NCI-H446 (cell line): ENCODE measurements at regions not wholly inside any gene's neighbourhood (a gene's known extent, or its start where the extent isn't known, plus 50 kb on each side); places are given as distances from the start of the nearest gene placed in this dataset.
A peak's percentile ranks its signal among the peaks of the same experiment; 100 is the strongest.

Experiments used
- DNase-seq, 2 experiments: peaks; one replicate each; lab custom pipeline; 2025; lab: John Stamatoyannopoulos, UW

DNA sequence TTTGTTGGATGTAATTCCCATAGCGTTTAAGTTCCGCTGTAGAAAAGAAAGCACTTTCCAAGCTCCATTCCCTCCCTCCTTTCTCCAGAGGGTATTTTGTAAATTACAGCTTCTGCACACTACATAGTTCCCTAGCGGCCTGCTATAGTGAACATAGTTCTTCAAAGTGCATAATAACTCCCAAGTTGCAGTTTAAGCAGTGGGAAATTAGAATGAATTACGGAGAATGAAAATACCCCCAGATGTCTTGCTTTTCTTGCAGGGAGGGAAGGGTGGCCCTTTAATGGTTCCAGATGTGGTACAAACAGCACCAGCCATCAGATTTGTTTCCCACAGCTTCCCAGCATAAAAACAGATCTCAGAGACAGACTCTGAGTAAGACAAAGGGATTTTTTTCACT, 893.9 kb downstream of the SUCLG1 start:
- DNase-seq = no peak

DNA sequence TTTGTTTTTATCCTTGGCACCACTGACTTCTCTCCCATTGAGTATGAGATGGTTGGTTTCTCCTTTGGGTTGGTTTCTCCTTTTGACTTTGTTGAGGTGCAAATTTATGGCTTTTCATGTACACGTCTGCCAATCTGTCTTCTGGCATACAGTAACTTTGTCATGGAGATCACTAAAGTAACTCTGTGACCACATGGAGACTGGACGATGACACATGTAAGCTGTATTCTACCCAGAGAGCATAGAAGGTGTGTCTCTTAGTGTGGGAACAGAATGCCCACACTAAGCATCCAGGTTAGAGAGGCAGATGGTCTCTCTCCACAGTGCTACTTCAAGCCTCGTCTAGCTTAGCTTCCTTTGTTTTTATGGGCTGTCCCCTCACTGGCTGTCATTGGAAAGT, 897.5 kb downstream of the SUCLG1 start:
- no peak for DNase-seq

DNA sequence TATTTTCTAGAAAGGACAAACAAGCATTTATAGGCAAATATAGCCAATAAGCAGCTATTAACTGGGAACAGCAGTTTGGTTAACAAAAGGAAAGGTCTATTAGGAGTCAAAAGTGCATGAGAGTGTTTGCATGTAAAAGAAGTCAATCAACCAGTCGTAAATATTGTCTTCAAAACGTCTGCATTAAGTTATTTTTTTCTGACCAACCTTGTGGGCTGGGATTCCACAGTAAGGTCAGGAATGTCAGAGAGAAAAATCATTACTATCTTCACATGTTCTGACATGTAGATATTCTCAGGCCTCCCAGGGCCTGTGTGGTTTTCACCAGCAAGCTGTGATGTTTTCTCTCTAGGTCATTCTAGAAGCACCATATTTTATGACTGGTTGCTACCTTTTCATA, 922.5 kb downstream of the SUCLG1 start:
- no peak for DNase-seq

DNA sequence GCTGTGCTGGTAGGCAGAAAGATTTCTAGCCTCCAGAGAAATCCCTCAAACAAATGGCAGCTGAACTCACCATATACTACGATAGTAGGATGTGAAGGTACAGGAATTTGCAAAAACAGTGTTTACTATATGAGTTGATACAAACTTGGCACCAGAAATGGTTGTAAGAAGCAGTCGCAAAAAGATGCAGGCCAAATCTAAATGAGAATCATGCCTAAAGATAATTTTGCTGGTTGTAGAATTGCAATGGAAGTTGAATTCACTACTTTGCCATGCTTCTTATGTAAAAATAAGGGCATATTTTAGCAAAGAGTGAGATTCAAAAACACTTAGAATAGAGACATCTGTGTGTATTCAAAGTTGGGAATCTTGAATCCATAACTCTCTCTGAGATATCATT, 924.7 kb downstream of the SUCLG1 start:
- no peak for DNase-seq

DNA sequence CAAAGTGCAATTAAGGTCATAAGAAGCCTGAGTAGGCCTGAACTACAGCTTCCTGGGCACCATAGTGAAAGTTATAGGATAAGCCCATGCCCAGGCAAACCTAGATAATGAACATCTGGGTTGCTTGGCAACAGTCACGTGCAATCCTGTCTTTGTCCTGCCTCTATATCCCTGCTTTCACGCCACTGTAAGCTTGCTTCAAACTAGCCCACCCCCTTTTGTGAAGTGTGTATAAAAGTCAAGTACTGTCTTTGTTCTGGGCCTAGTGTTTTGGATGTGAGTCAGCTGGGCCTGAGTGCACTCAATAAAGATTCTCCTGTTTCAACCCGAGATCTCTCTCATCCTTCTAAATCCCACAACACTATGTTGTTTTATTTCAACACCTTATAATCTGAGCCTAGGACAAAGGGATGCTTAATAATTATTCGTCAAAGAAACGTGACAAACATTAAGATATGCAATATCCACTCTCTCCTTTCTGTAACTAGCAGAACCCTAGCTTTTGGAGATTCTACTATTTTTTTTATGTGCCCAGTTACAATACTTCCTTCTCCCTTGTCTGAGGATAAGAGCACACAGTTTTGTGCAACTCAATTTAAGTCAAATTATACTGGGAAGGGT, 927.8 kb downstream of the SUCLG1 start:
- no peak for DNase-seq

DNA sequence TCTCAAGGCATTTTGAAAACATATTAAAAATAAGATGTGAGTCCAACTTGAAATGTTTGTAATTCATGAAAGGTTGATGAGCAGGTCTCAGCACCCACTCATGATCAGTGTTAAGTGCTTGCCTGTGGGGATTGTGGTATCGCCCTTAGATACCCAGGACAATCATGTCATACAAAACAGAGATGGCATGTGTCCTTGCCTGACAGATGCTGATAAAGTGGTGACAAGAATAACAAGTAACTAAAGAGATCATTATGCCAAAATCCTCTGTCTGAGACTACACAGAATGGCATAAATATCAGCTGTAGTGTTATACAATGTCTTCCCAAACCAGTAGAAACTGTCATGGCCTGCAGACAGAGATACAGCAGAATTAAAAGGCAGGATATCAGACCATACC, 930.3 kb downstream of the SUCLG1 start:
- DNase-seq = no peak

DNA sequence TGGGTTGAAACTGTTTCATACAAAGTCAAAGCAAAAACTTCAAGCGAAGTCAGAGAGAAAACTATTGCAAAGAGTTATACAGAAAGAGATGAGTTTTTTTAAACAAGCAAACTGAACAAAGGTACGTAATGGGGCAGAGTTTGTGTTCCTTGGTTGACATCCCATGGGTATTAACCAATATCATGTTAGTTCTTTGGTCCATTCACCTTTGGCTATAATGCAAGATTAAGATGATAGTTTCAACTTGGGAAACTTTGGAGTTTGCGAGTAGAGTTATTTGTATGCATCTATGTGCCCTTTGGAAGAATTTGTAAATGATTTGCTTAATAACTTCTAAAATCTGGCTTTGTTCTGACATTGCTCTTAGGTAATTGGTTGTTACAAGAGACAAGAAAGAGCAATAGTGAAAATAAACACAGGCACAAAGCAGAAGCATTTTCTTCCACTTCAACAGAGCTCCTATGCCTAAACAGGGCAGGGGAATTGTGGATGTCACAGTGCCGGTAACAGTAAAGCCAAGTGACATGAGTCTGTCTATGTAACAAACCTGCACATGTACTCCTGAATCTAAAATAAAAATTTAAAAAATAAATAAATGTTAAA, 936.1 kb downstream of the SUCLG1 start:
- no peak for DNase-seq

DNA sequence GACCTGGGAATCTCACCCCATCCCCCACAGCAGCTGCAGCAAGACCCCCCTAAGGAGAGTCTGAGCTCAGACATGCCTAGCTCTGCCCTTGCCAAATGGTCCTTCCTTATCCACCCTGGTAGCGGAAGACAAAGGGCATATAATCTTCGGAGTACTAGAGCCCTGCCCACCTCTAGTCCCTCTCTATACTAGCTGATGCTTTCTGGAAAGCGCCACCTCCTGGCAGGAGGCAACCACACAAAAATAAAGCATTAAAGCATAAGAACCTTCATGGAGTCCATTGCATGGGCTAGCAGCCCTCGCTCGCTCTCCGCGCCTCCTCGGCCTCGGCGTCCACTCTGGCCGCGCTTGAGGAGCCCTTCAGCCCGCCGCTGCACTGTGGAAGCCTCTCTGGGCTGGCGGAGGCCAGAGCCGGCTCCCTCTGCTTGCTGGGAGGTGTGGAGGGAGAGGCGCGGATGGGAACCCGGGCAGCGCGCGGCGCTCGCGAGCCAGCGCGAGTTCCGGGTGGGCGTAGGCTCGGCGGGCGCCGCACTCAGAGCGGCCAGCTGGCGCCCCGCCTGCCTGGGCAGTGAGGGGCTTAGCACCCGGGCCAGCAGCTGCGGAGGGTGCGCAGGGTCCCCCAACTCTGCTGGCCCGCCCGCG, 941.2 kb downstream of the SUCLG1 start:
- no peak for DNase-seq

DNA sequence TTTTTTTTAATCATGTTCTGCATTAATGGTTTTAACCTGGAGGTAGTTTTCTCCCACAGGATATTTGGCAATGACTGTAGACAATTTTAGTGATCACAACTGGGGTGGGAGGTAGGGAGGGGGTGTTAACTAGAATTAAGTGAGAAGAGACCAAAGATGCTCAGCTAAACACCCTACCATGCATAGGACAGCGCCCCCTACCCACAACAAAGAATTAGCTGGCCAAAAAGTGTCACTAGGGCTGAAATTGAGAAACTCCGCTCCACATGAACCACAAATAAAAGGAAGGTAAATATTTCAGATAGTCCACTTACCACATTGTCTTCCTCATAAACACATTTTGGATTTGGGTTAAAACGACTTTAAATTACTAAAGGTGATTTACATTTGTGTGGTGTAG, 942.6 kb downstream of the SUCLG1 start:
- DNase-seq = no peak

DNA sequence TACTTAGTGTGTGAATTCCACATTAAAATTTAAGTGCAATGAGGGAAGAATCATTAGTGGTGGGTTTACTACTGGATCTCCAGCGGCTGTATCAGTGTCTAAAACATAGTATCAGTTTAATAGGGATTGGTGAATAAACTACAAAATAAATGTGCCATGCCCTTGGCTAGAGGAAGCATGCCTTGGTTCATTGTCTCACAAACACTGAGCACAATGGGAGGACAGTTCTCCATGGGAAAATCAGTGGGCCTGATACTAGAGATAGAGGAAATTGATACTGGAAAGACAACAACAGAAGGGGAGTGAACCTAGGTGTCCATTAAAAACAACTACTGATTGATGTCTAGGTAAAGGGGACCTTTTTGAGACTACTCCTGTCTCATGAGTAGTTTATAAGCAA, 971.6 kb downstream of the SUCLG1 start:
- no peak for DNase-seq

DNA sequence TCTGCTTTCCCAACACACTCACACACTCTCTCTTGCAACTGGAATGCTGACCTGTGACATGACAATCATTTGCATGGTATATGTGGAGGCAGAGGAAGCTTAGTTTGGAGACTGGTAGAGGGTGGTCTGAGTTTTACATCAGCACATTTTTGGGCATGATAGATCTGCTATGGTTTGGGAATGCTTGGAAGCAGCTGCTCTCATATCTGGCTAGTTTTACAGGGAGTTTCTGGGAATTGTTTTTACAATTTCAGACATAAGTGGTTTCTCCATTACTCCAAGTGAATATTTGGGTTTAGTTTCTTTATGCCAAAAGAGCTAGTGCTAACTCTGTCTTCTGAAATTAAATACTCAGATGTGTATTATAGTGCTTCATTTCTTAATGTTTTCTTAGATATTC, 977.6 kb downstream of the SUCLG1 start:
- DNase-seq = no peak

DNA sequence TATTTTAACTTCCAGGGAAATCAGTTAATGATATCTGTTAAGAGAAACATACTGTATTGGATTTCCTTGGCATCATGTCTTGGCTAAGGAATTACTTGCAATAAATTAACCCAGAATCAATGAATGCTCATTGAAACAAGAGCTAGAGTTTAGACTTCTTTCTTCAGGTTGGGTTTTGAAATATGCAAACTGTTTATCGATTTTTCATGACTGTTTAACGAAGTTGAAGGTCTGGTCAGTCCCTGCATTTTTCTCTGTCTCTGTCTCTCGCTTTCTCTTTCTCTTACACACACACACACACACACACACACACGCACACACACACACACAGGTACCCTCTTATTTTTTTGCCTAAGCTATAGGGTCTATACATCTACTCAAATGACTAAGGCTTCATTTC, 981.0 kb downstream of the SUCLG1 start:
- no peak for DNase-seq

DNA sequence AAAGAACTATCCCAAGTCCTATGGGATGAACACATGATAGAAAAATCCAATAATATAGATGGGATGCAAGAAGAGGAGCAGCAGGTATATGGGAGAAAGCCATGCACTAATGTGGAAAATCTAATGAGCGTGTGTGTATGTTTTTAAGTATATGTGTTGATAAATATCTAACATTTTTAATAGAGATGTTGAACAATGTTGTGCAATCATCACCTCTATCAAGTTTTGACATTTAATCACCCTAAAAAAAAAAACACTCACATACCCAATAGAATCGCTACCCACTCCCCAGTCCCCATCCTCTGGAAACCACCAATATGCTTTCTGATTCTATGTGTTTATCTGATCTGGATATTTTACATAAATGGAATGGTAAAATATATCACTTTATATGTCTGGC, 983.7 kb downstream of the SUCLG1 start:
- DNase-seq = no peak

DNA sequence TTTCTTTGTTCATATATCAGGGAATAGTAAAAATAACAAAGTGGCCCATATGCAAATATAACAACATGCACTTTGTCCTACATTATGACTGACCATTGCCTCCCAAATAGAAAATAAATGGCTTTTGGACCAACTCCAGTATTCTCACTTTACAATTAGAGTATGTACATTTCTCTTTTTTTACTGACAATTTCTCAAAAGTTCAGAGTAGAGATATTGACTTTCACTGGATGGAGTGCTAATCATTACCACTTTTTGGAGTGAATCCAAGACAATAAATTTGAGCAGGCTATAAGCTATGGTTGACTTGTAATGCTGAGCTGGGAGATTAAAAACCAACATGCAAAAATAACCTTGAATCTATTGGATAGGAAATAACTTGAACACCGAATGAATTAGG, 987.4 kb downstream of the SUCLG1 start:
- peak in 1 of 2 experiments; percentile 11 for DNase-seq

DNA sequence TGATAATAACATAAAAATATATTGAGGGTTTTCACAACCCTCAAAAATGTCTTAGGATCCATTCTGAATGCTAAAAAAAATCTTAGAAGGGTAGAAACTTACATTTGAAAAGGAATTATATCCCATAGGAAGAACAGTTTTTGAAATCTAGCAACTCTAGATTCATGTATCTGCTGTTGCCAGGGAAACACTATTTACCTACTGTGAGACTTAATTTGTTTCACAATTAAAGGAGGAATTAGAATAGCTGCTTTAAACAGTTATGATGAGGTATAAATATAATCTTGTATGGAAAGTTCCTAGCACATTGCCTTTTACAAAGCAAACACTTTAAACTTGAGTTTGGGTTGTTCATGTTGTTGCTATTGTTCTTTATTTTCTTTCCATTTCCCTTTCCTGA, 988.2 kb downstream of the SUCLG1 start:
- DNase-seq = no peak

DNA sequence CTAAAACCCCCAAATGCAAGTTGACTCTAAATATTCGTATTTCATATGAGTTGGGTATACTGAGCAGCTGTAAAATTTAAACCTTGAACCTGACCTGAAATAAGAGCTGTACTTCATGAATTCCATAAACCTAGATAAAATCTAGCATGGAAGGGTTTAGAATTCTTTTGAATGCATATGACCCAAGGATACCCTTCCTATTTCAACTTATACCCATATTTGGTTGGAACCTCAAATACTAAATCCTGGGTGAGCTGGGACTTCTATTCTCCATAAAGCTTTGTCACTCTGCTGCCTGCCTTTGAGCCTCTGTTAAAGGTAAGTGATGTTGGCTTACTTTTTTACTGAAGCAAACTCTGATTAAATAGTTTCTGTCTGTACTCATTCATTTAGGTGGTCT, 994.6 kb downstream of the SUCLG1 start:
- no peak for DNase-seq

DNA sequence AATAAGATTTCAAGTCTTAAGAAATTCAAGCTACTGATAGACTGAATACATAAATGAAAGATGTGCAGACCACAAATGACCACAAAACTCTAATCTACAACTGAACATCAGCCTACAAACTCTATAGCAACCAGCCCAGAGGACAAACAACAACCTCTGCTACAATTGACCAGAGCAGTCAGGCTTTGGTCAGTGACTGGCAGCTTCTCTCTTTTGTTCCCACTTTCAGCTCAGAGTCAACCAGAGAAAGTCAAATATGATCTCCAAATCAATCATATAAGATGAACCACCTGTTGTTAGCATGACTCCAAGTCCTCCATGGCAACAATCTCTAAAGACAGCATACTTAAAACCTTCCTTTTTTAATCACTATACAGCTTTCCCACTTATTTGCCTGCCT, 996.2 kb downstream of the SUCLG1 start:
- DNase-seq = no peak

DNA sequence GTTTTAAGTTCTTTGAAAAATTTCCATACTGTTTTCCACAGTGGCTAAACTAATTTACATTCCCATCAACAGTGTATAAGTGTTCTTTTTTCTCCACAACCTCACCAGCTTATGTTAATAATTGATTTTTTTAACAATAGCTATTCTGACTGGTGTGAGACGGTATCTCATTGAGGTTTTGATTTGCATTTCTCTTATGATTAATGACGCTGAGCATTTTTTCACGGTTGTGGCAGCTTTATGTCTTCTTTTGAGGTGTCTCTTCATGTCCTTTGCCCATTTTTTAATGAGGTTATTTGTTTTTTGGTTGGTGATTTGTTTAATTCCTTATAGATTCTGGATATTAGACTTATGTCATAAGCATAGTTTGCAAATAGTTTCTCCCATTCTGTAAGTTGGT, 997.9 kb downstream of the SUCLG1 start:
- no peak for DNase-seq

DNA sequence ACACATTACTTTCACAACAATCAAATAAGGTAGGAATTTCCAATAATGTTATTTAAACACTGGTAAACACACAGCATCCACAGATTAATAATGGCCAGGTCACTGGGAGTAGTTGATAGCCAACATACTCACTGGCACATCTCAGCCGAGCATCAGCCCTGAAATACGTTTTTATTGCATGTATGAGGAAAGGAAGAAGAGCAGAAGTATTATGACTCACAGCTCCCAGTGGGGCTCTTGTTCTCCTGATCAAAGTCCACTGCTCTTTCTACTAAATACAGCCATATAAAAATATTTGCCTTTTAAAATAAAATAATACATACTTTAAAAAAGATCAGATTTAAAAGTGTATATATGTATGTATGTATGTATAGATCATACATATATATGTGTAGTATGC, 999.6 kb downstream of the SUCLG1 start:
- DNase-seq = no peak

DNA sequence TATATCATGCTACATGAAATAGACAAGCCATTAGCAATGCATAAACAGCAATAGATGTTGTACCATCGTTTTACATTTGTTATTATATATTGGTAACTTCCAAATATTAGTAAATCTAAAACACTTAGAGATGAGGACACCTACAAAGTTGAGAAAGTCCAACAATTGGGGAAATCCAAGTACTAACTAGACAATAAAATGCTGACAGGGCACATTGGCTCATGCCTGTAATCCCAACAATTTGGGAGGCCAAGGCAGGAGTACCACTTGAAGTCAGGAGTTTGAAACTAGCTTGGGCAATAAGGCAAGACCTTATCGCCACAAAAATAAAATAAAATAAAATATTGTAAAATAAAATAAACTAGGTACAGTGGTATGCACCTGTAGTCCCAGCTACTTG, 1023.1 kb downstream of the SUCLG1 start:
- DNase-seq = no peak

DNA sequence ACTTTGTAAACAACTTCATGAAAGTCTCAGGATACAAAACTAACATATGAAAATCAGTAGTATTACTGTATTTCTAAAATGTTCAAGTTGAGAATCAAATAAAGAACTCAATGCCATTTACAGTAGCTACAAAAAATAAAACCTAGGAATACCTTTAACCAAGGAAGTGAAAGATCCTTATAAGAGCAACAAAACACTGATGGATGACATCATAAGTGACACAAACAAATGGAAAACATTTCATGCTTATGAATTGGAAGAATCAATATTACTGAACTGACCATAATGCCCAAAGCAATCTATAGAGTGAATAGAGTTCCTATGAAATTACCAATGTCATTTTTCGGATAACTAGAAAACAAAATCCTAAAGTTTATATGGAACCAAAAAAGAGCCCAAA, 1038.1 kb downstream of the SUCLG1 start:
- DNase-seq = no peak

DNA sequence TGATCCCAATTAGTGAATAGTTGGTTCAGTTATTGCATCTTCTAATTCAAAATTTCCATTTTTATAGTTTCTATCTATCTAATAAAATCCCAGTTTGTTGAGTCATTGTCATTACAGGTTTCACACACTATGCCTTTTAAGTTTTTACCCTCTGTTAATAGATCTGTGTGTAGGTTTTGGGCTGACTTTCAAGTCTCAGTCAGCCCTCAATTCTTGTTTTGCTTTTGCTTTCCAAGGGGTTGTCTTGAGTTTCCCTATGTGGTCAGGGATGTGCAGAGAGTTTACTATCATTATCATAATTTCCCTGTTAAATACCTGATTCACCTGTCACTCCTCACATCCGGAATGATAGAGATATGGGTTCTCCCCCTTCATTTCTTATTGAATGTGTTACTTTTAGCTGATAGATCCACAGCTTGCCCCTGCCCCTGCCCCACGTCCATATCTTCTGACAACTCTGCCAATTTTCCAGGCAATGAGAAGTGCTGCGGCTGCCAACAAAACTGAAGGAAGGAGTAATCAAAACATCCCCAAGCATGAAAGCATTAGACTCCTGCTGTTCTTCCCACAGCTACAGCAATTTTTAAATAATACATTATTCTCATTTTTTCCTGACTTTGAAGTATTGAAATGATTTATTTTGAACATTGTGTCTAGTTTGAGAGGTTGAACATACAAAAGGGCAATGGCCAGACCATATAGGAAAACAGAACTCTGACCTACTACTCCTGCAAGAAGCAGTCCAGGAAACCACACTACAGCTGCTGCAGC, 1064.8 kb downstream of the SUCLG1 start:
- DNase-seq = peak; percentile 13 to 31

DNA sequence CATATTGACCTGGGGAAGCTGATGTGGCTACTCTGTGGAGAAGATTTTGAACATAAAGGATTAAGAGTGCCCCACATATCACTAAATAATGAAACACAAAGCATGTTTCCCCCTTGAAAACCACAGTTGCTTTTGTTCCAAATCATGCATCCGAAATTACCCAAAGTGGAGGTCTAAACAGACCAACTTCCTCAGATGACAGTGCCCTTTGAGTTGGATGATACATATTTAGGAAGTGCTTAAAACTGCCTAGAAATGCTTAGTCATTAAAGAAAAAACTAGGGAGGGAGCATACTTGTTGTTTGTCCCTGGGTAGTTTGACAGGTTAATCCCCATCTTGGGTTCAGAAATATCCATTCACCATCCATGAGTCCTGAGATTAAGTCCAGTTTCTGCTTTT, 1070.3 kb downstream of the SUCLG1 start:
- no peak for DNase-seq
